Epithelial cell of esophagus (primary cell): ENCODE measurements at regions not wholly inside any gene's neighbourhood (a gene's known extent, or its start where the extent isn't known, plus 50 kb on each side); places are given as distances from the start of the nearest gene placed in this dataset.

ENCODE experiments used
- DNase-seq: peaks from one replicate; pipeline ENCODE4 v3.0.0; 2010; ENCODE audit warnings: low read depth
- H3K4me3 ChIP-seq: 2 replicates; pipeline ENCODE4 v1.5.1; 2011; ENCODE audit warnings: mild to moderate bottlenecking, low read length, control low read depth
- CTCF ChIP-seq: IDR thresholded peaks from 2 replicates; pipeline ENCODE4 v1.5.1; 2011; ENCODE audit warnings: low read depth, mild to moderate bottlenecking, low read length, control low read depth, inconsistent platforms; ENCODE audit not compliant: insufficient read depth; ENCODE audit errors: missing control alignments

GRCh38 chr11:105324156-105324555, 184.6 kb upstream of the CARD18 start:
- no peak overlapping the region for H3K4me3 ChIP-seq
- no peak for DNase-seq
- TF ChIP-seq CTCF, result no peak

- no peak for TF ChIP-seq CTCF
- no peak for DNase-seq
These were observed 182.1 kb upstream of the CARD18 start for GRCh38 chr11:105321696-105322095.

GRCh38 chr11:105315287-105315686, 175.7 kb upstream of the CARD18 start:
- TF ChIP-seq CTCF, result peak; percentile 27
- DNase-seq, result peak; percentile 21
- H3K4me3 ChIP-seq, result no peak overlapping the region

More at GRCh38 chr11:105321696-105322095, 182.1 kb upstream of the CARD18 start:
- H3K4me3 ChIP-seq, result no peak overlapping the region

GRCh38 chr11:105312266-105312665, 172.7 kb upstream of the CARD18 start:
- no peak for TF ChIP-seq CTCF
- H3K4me3 ChIP-seq, result no peak overlapping the region
- DNase-seq, result no peak

- TF ChIP-seq CTCF, result no peak
These were observed 159.1 kb upstream of the CARD18 start for GRCh38 chr11:105298630-105299029.

GRCh38 chr11:105298174-105298573, 158.6 kb upstream of the CARD18 start:
- no peak for DNase-seq
- H3K4me3 ChIP-seq, result no peak overlapping the region
- no peak for TF ChIP-seq CTCF

More at GRCh38 chr11:105298630-105299029, 159.1 kb upstream of the CARD18 start:
- no peak overlapping the region for H3K4me3 ChIP-seq
- peak; percentile 43 for DNase-seq

GRCh38 chr11:105297463-105297862, 157.9 kb upstream of the CARD18 start:
- no peak for TF ChIP-seq CTCF
- peak; percentile 46 for DNase-seq

More at GRCh38 chr11:105297463-105297862, 157.9 kb upstream of the CARD18 start:
- H3K4me3 ChIP-seq, result no peak overlapping the region
